Right lobe of liver (tissue), 4 donors: ENCODE measurements at regions not wholly inside any gene's neighbourhood (a gene's known extent, or its start where the extent isn't known, plus 50 kb on each side); places are given as distances from the start of the nearest gene placed in this dataset.

Experiments used
- POLR2A ChIP-seq: fragments of 450-650 bp; IDR thresholded peaks from one replicate; pipeline ENCODE4 v1.6.1; 2017; ENCODE audit warnings: antibody characterized with exemption, mild to moderate bottlenecking
- TF ChIP-seq, protein P1 (sequence below), 4 donors: fragments of 200-600 bp in 3 of 4; fragments of 450-650 bp in 1 of 4; IDR thresholded peaks; one replicate each; pipeline versions ENCODE4 v1.5.1 to v1.8.0; 2016 to 2022; ENCODE audit warnings: antibody characterized with exemption in 4 of 4, mild to moderate bottlenecking in 2 of 4
- donor health status: DM: no; HTN: no; CAD: no.
- donor health status: DM: no; HTN: no; CAD: no.
- donor health status: DM: no; HTN: yes; CAD: no.

DNA sequence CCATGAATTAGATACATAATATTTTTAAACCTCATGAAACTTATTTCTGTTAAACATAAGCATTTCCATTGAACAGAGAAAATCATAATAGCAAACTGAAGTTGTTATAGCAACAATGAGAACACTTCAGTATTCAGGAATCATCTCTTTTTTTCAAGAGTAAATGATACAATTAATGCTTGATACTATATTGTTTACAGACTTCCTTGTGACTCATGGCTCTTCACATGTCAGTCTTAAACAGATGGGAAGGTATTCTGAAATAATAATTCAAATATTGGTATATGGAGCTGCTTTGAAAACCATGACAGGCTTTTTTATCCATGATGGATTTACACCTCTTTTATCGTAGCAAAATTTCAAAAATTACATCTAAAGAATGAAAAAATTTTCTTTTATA, 226.5 kb upstream of the RBMS1 start:
- TF ChIP-seq, protein P1, sequence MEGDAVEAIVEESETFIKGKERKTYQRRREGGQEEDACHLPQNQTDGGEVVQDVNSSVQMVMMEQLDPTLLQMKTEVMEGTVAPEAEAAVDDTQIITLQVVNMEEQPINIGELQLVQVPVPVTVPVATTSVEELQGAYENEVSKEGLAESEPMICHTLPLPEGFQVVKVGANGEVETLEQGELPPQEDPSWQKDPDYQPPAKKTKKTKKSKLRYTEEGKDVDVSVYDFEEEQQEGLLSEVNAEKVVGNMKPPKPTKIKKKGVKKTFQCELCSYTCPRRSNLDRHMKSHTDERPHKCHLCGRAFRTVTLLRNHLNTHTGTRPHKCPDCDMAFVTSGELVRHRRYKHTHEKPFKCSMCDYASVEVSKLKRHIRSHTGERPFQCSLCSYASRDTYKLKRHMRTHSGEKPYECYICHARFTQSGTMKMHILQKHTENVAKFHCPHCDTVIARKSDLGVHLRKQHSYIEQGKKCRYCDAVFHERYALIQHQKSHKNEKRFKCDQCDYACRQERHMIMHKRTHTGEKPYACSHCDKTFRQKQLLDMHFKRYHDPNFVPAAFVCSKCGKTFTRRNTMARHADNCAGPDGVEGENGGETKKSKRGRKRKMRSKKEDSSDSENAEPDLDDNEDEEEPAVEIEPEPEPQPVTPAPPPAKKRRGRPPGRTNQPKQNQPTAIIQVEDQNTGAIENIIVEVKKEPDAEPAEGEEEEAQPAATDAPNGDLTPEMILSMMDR (IDR thresholded peaks at IDR 0.05) = no peak
- no peak for TF ChIP-seq POLR2A
